ENCODE measurements at regions not wholly inside any gene's neighbourhood (a gene's known extent, or its start where the extent isn't known, plus 50 kb on each side); places are given as distances from the start of the nearest gene placed in this dataset.

DNA sequence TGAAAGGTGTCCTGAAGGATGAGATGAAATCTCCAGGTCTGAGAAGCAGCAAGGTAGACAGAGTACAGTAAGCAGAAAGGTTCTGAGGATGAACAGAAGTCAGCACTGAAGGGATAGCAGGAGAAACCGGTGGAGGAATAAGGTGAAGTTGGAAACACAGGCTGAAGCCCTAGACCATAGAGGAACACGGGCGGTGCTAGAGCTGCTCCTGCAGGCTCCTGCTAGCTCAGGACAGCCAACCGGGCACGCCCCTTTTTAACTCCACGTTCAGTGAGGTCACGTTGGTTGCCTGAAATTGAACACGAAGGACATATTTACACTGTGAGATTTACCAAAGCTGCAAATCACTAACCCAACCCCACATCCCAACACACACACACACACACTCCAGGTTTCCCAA lies 1886.4 kb upstream of the AGA start:
- TF ChIP-seq CTCF (IDR thresholded peaks at IDR 0.05 in 4 of 5, conservative IDR thresholded peaks at IDR 0.05 in 1 of 5) (no peak), POLR2A (IDR thresholded peaks at IDR 0.05) (no peak)

All from gastrocnemius medialis (tissue), 4 donors.